ENCODE measurements at regions not wholly inside any gene's neighbourhood (a gene's known extent, or its start where the extent isn't known, plus 50 kb on each side); places are given as distances from the start of the nearest gene placed in this dataset.

- DNase-seq (ENCODE audit: low spot score), result no peak
Measured at GRCh38 chr4:56286763-56287162, 100.5 kb downstream of the AASDH start.

GRCh38 chr4:56283375-56283774, 103.9 kb downstream of the AASDH start:
- DNase-seq (ENCODE audit: low spot score), result no peak

GRCh38 chr4:56282004-56282403, 105.3 kb downstream of the AASDH start:
- DNase-seq (ENCODE audit: low spot score), result no peak

GRCh38 chr4:56276547-56276946, 110.7 kb downstream of the AASDH start:
- DNase-seq (ENCODE audit: low spot score), result no peak

- no peak for DNase-seq (ENCODE audit: low spot score)
Measured at GRCh38 chr4:56273391-56273790, 113.9 kb downstream of the AASDH start.

GRCh38 chr4:56272927-56273326, 114.4 kb downstream of the AASDH start:
- DNase-seq (ENCODE audit: low spot score), result no peak

GRCh38 chr4:56272003-56272402, 115.3 kb downstream of the AASDH start:
- no peak for DNase-seq (ENCODE audit: low spot score)

GRCh38 chr4:56271131-56271530, 116.2 kb downstream of the AASDH start:
- no peak for DNase-seq (ENCODE audit: low spot score)

- DNase-seq (ENCODE audit: low spot score), result no peak
Measured at GRCh38 chr4:56267558-56267957, 119.7 kb downstream of the AASDH start.

- no peak for DNase-seq (ENCODE audit: low spot score)
Measured at GRCh38 chr4:56264873-56265272, 122.4 kb downstream of the AASDH start.

GRCh38 chr4:56261027-56261426, 126.3 kb downstream of the AASDH start:
- no peak for DNase-seq (ENCODE audit: low spot score)

- DNase-seq (ENCODE audit: low spot score), result no peak
Measured at GRCh38 chr4:56260320-56260719, 127.0 kb downstream of the AASDH start.

GRCh38 chr4:56259655-56260054, 127.6 kb downstream of the AASDH start:
- DNase-seq (ENCODE audit: low spot score), result no peak

- no peak for DNase-seq (ENCODE audit: low spot score)
Measured at GRCh38 chr4:56255820-56256219, 131.5 kb downstream of the AASDH start.

- DNase-seq (ENCODE audit: low spot score), result no peak
Measured at GRCh38 chr4:56253666-56254305, 133.5 kb downstream of the AASDH start.

GRCh38 chr4:56252561-56253152, 134.6 kb downstream of the AASDH start:
- DNase-seq (ENCODE audit: low spot score), result no peak

- no peak for DNase-seq (ENCODE audit: low spot score)
Measured at GRCh38 chr4:56251556-56251955, 135.7 kb downstream of the AASDH start.

- DNase-seq (ENCODE audit: low spot score), result no peak
Measured at GRCh38 chr4:56250776-56251175, 136.5 kb downstream of the AASDH start.

- no peak for DNase-seq (ENCODE audit: low spot score)
Measured at GRCh38 chr4:56247646-56248045, 139.6 kb downstream of the AASDH start.

GRCh38 chr4:56246233-56246610, 141.1 kb downstream of the AASDH start:
- no peak for DNase-seq (ENCODE audit: low spot score)

- peak; percentile 22 for DNase-seq (ENCODE audit: low spot score)
Measured at GRCh38 chr4:56245547-56246232, 141.6 kb downstream of the AASDH start.

- no peak for DNase-seq (ENCODE audit: low spot score)
Measured at GRCh38 chr4:56244681-56245080, 142.6 kb downstream of the AASDH start.

- DNase-seq (ENCODE audit: low spot score), result no peak
Measured at GRCh38 chr4:56243107-56243506, 144.2 kb downstream of the AASDH start.

GRCh38 chr4:56241500-56241899, 145.8 kb downstream of the AASDH start:
- no peak for DNase-seq (ENCODE audit: low spot score)
